ENCODE measurements at regions not wholly inside any gene's neighbourhood (a gene's known extent, or its start where the extent isn't known, plus 50 kb on each side); places are given as distances from the start of the nearest gene placed in this dataset.

GRCh38 chr5:24110004-24110615 is 534.7 kb downstream of the CDH10 start:
- H2AFZ ChIP-seq (ENCODE audit: control insufficient read depth, low read depth, low read length) = no peak overlapping the region
- ChIA-PET RAD21 (ENCODE audit: unreplicated experiment) (interaction anchor here (0.9 kb wide), 1 partner anchor 297 kb away, joined by 3 read pairs; no protein-coding TSS in a partner anchor), CTCF (interaction anchor here (0.7 to 1.8 kb wide), 3 partner anchors 104 to 301 kb away, joined by 3 to 7 read pairs (median 4); no protein-coding TSS in a partner anchor), SMC1A (ENCODE audit: uncharacterized antibody, unreplicated experiment) (interaction anchor here (0.8 to 1.7 kb wide), 4 partner anchors 21 to 901 kb away, joined by 3 read pairs; no protein-coding TSS in a partner anchor), POLR2A (no interaction called here)
- H3K27ac ChIP-seq (ENCODE audit: control insufficient read depth, insufficient read depth) = no peak overlapping the region
- no peaks in the 10 kb centered on the region for H3K36me3 ChIP-seq (ENCODE audit: control insufficient read depth in 2 of 2, insufficient read depth in 2 of 2, low read length in 1 of 2)
- no peak overlapping the region for H3K4me2 ChIP-seq (ENCODE audit: control insufficient read depth, insufficient read depth)
- BruUV-seq (replicated peaks) = no TSS peak
- FAIRE-seq = no peak
- peak; percentile 38; the same call in 2 of the 3 replicates for ATAC-seq
- TF ChIP-seq RCOR1 (conservative IDR thresholded peaks at IDR 0.05; ENCODE audit: low read depth, low read length) (no peak), RAD21 (IDR thresholded peaks at IDR 0.05; ENCODE audit: insufficient read depth, low read depth, low read length) (peak; percentile 37), CTCF (IDR thresholded peaks at IDR 0.05 in 2 of 3, conservative IDR thresholded peaks at IDR 0.05 in 1 of 3; ENCODE audit: control insufficient read depth in 2 of 3, extremely low read depth in 1 of 3, insufficient read depth in 1 of 3, low read depth in 3 of 3, low read length in 3 of 3) (peak in 2 of 3 experiments; percentile 37 to 38; a peak in 3 of 6 replicates), ATF3 (IDR thresholded peaks at IDR 0.05; ENCODE audit: borderline replicate concordance, extremely low read depth, low read depth, low read length) (no peak)
- no peaks in the 10 kb centered on the region for H3K9me3 ChIP-seq (replicated peaks; ENCODE audit: control insufficient read depth, insufficient read depth, low read length)
- no peaks in the 10 kb centered on the region for H3K4me1 ChIP-seq (ENCODE audit: control insufficient read depth, insufficient read depth, low read length)
- in situ Hi-C loops (cut with MboI) = no loop called here
- intact Hi-C loops (cut with micrococcal nuclease; ENCODE audit: unreplicated experiment) = loop anchor here (2.0 kb wide), 1 partner anchor 287 kb away; no protein-coding TSS in a partner anchor
- H3K9ac ChIP-seq (ENCODE audit: control insufficient read depth, insufficient read depth, low read length) = no peak overlapping the region
- no peak overlapping the region for H3K4me3 ChIP-seq
- no peaks in the 10 kb centered on the region for H4K20me1 ChIP-seq (ENCODE audit: control insufficient read depth, insufficient read depth)
- WGBS (ENCODE audit: insufficient coverage, insufficient replicate concordance, low lambda C conversion rate, missing lambda C conversion rate) = 3% methylated on average over 3 of the region's 3 CpGs
- H3K79me2 ChIP-seq (ENCODE audit: control insufficient read depth, insufficient read depth, low read length) = no peaks in the 10 kb centered on the region
- H3K27me3 ChIP-seq (replicated peaks in 1 of 2; ENCODE audit: control insufficient read depth in 2 of 2, insufficient read depth in 2 of 2, low read length in 1 of 2) = no peaks in the 10 kb centered on the region
- no peak for DNase-seq (ENCODE audit: low read depth, low spot score)

Data from GM12878 (cell line).